Coronary artery (tissue), 2 donors: ENCODE measurements at regions not wholly inside any gene's neighbourhood (a gene's known extent, or its start where the extent isn't known, plus 50 kb on each side); places are given as distances from the start of the nearest gene placed in this dataset.

Source experiments
- DNase-seq: peaks from one replicate; pipeline ENCODE4 v3.0.0-alpha.2; 2017; ENCODE audit warnings: low spot score
- H3K27ac ChIP-seq, 2 donors: fragments of 200-600 bp; sonication (generic); one replicate each; pipeline ENCODE4 v1.5.1; 2016 to 2019
- H3K4me3 ChIP-seq: fragments of 200-600 bp; sonication (generic); 2 replicates; pipeline ENCODE4 v1.5.1; 2016; ENCODE audit warnings: mild to moderate bottlenecking, moderate library complexity
- CTCF ChIP-seq: fragments of 200-600 bp; sonication (generic); IDR thresholded peaks from one replicate; pipeline ENCODE4 v1.5.1; 2019; ENCODE audit warnings: antibody characterized with exemption

GRCh38 chr14:39694341-39694740 is 262.1 kb upstream of the FBXO33 start:
- DNase-seq, result no peak

GRCh38 chr14:39683691-39684260 is 251.5 kb upstream of the FBXO33 start:
- DNase-seq, result no peak
- TF ChIP-seq CTCF, result no peak
- H3K4me3 ChIP-seq, result no peak overlapping the region
- H3K27ac ChIP-seq, result no peak overlapping the region

More at GRCh38 chr14:39694341-39694740, 262.1 kb upstream of the FBXO33 start:
- H3K27ac ChIP-seq, result no peak overlapping the region
- no peak overlapping the region for H3K4me3 ChIP-seq
- TF ChIP-seq CTCF, result no peak

- no peak overlapping the region for H3K27ac ChIP-seq
- no peak for DNase-seq
- H3K4me3 ChIP-seq, result no peak overlapping the region
- TF ChIP-seq CTCF, result no peak
These were observed 250.3 kb upstream of the FBXO33 start for GRCh38 chr14:39682582-39682981.

- DNase-seq, result no peak
- TF ChIP-seq CTCF, result no peak
- H3K4me3 ChIP-seq, result no peak overlapping the region
- no peak overlapping the region for H3K27ac ChIP-seq
These were observed 249.7 kb upstream of the FBXO33 start for GRCh38 chr14:39681782-39682399.

GRCh38 chr14:39680777-39681176 is 248.5 kb upstream of the FBXO33 start:
- Histone ChIP-seq H3K27ac (no peak overlapping the region), H3K4me3 (no peak overlapping the region)
- no peak for DNase-seq
- TF ChIP-seq CTCF, result no peak

GRCh38 chr14:39673734-39674133 is 241.5 kb upstream of the FBXO33 start:
- no peak for DNase-seq
- Histone ChIP-seq H3K4me3 (no peak overlapping the region), H3K27ac (no peak overlapping the region)
- TF ChIP-seq CTCF, result no peak

- Histone ChIP-seq H3K27ac (no peak overlapping the region), H3K4me3 (no peak overlapping the region)
- TF ChIP-seq CTCF, result no peak
- no peak for DNase-seq
These were observed 241.1 kb upstream of the FBXO33 start for GRCh38 chr14:39673270-39673711.
